ENCODE measurements at regions not wholly inside any gene's neighbourhood (a gene's known extent, or its start where the extent isn't known, plus 50 kb on each side); places are given as distances from the start of the nearest gene placed in this dataset.

DNA sequence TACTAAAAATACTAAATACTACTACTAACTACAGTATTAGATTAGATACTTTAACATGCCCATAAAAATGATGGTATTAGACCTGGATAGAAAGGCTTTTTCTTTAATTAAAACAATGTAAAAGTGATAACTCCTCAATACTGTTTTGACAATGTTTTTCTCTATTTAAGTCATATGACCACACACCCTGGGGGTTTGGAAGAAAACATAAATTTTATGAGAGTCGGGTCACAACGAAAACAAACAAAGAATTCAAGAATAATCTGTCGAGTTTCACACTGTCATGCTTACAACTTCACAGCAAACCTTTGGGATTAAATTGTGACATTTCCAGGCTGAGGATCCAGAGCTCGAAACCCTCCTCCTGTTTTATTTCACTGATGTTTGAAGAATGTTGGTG, 107.4 kb upstream of the SOX4 start:
- no peak for TF ChIP-seq GABPA (IDR thresholded peaks at IDR 0.05; ENCODE audit: low read depth)
- TF ChIP-seq, protein P1, sequence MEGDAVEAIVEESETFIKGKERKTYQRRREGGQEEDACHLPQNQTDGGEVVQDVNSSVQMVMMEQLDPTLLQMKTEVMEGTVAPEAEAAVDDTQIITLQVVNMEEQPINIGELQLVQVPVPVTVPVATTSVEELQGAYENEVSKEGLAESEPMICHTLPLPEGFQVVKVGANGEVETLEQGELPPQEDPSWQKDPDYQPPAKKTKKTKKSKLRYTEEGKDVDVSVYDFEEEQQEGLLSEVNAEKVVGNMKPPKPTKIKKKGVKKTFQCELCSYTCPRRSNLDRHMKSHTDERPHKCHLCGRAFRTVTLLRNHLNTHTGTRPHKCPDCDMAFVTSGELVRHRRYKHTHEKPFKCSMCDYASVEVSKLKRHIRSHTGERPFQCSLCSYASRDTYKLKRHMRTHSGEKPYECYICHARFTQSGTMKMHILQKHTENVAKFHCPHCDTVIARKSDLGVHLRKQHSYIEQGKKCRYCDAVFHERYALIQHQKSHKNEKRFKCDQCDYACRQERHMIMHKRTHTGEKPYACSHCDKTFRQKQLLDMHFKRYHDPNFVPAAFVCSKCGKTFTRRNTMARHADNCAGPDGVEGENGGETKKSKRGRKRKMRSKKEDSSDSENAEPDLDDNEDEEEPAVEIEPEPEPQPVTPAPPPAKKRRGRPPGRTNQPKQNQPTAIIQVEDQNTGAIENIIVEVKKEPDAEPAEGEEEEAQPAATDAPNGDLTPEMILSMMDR (IDR thresholded peaks at IDR 0.05; ENCODE audit: insufficient read depth, low read length) = no peak
- TF ChIP-seq, protein P2, sequence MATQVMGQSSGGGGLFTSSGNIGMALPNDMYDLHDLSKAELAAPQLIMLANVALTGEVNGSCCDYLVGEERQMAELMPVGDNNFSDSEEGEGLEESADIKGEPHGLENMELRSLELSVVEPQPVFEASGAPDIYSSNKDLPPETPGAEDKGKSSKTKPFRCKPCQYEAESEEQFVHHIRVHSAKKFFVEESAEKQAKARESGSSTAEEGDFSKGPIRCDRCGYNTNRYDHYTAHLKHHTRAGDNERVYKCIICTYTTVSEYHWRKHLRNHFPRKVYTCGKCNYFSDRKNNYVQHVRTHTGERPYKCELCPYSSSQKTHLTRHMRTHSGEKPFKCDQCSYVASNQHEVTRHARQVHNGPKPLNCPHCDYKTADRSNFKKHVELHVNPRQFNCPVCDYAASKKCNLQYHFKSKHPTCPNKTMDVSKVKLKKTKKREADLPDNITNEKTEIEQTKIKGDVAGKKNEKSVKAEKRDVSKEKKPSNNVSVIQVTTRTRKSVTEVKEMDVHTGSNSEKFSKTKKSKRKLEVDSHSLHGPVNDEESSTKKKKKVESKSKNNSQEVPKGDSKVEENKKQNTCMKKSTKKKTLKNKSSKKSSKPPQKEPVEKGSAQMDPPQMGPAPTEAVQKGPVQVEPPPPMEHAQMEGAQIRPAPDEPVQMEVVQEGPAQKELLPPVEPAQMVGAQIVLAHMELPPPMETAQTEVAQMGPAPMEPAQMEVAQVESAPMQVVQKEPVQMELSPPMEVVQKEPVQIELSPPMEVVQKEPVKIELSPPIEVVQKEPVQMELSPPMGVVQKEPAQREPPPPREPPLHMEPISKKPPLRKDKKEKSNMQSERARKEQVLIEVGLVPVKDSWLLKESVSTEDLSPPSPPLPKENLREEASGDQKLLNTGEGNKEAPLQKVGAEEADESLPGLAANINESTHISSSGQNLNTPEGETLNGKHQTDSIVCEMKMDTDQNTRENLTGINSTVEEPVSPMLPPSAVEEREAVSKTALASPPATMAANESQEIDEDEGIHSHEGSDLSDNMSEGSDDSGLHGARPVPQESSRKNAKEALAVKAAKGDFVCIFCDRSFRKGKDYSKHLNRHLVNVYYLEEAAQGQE (IDR thresholded peaks at IDR 0.05; ENCODE audit: insufficient replicate concordance, low read depth) = no peak

Measured in HL-60 (cell line).